Fibroblast of lung (primary cell): ENCODE measurements at regions not wholly inside any gene's neighbourhood (a gene's known extent, or its start where the extent isn't known, plus 50 kb on each side); places are given as distances from the start of the nearest gene placed in this dataset.

Experiments used
- CTCF ChIP-seq, 2 donors: IDR thresholded peaks in 1 of 2; conservative IDR thresholded peaks in 1 of 2; 1 replicate in 1 of 2; 2 replicates in 1 of 2; pipeline ENCODE4 v1.5.1; 2011 to 2012; ENCODE audit warnings: low read length in 2 of 2, control low read depth in 1 of 2, inconsistent platforms in 1 of 2, low read depth in 1 of 2, mild to moderate bottlenecking in 1 of 2
- EZH2 ChIP-seq: IDR thresholded peaks from 2 replicates; pipeline ENCODE4 v1.5.1; 2012; ENCODE audit warnings: low read length, control low read depth, mild to moderate bottlenecking; ENCODE audit errors: missing control alignments

GRCh38 chr9:14366076-14366475, 52.1 kb upstream of the NFIB start:
- TF ChIP-seq CTCF (conservative IDR thresholded peaks at IDR 0.05 in 1 of 2, IDR thresholded peaks at IDR 0.05 in 1 of 2; ENCODE audit: low read depth in 1 of 2, low read length in 2 of 2) (no peak), EZH2 (no peak)
